ENCODE measurements at regions not wholly inside any gene's neighbourhood (a gene's known extent, or its start where the extent isn't known, plus 50 kb on each side); places are given as distances from the start of the nearest gene placed in this dataset.

- CTCF ChIA-PET, result interaction anchor here (1.4 kb wide), 2 partner anchors 42 to 285 kb away, joined by 3 to 4 read pairs; no protein-coding TSS in a partner anchor
- DNase-seq (ENCODE audit: low read depth), result no peak
- TF ChIP-seq CTCF (IDR thresholded peaks at IDR 0.05; ENCODE audit: insufficient read depth, low read depth, low read length), result no peak
- Histone ChIP-seq H3K36me3 (ENCODE audit: control insufficient read depth, insufficient read depth, low read length) (no peaks in the 10 kb centered on the region), H3K4me3 (ENCODE audit: low read depth, low read length) (no peak overlapping the region), H3K27me3 (ENCODE audit: control insufficient read depth, insufficient read depth, low read length) (peaks cover 1% of the 10 kb centered on the region; the same call in 1 of the 2 replicates)
- POLR2A ChIA-PET, result no interaction called here
Observed at GRCh38 chr7:36006636-36007229, 146.3 kb upstream of the EEPD1 start.

GRCh38 chr7:36010656-36011587 lies 142.1 kb upstream of the EEPD1 start:
- peaks cover 1% of the 10 kb centered on the region; the same call in 1 of the 2 replicates for H3K27me3 ChIP-seq (ENCODE audit: control insufficient read depth, insufficient read depth, low read length)
- no peaks in the 10 kb centered on the region for H3K36me3 ChIP-seq (ENCODE audit: control insufficient read depth, insufficient read depth, low read length)
- no peak overlapping the region for H3K4me3 ChIP-seq (ENCODE audit: low read depth, low read length)
- POLR2A ChIA-PET, result no interaction called here
- no peak for DNase-seq (ENCODE audit: low read depth)
- CTCF ChIA-PET, result interaction anchor here (1.2 to 1.3 kb wide), 2 partner anchors 16 to 27 kb away, joined by 4 to 5 read pairs; no protein-coding TSS in a partner anchor
- no peak for TF ChIP-seq CTCF (IDR thresholded peaks at IDR 0.05; ENCODE audit: insufficient read depth, low read depth, low read length)

- no peak for DNase-seq (ENCODE audit: low read depth)
- POLR2A ChIA-PET, result no interaction called here
- Histone ChIP-seq H3K27me3 (ENCODE audit: control insufficient read depth, insufficient read depth, low read length) (peaks cover 1% of the 10 kb centered on the region; the same call in 1 of the 2 replicates), H3K4me3 (ENCODE audit: low read depth, low read length) (no peak overlapping the region), H3K36me3 (ENCODE audit: control insufficient read depth, insufficient read depth, low read length) (no peaks in the 10 kb centered on the region)
- CTCF ChIA-PET, result interaction anchor here (1.0 kb wide), 1 partner anchor 16 kb away, joined by 4 read pairs; no protein-coding TSS in a partner anchor
- no peak for TF ChIP-seq CTCF (IDR thresholded peaks at IDR 0.05; ENCODE audit: insufficient read depth, low read depth, low read length)
Observed at GRCh38 chr7:36011588-36011965, 141.5 kb upstream of the EEPD1 start.

GRCh38 chr7:36013246-36014014 lies 139.6 kb upstream of the EEPD1 start:
- ChIA-PET POLR2A (no interaction called here), CTCF (no interaction called here)
- DNase-seq (ENCODE audit: low read depth), result no peak
- Histone ChIP-seq H3K27me3 (ENCODE audit: control insufficient read depth, insufficient read depth, low read length) (no peaks in the 10 kb centered on the region; the same call in 1 of the 2 replicates), H3K36me3 (ENCODE audit: control insufficient read depth, insufficient read depth, low read length) (no peaks in the 10 kb centered on the region), H3K4me3 (ENCODE audit: low read depth, low read length) (no peak overlapping the region)
- TF ChIP-seq CTCF (IDR thresholded peaks at IDR 0.05; ENCODE audit: insufficient read depth, low read depth, low read length), result no peak

GRCh38 chr7:36014961-36015360 lies 138.1 kb upstream of the EEPD1 start:
- Histone ChIP-seq H3K27me3 (ENCODE audit: control insufficient read depth, insufficient read depth, low read length) (no peaks in the 10 kb centered on the region; the same call in 1 of the 2 replicates), H3K4me3 (ENCODE audit: low read depth, low read length) (no peak overlapping the region), H3K36me3 (ENCODE audit: control insufficient read depth, insufficient read depth, low read length) (no peaks in the 10 kb centered on the region)
- ChIA-PET CTCF (no interaction called here), POLR2A (no interaction called here)
- no peak for DNase-seq (ENCODE audit: low read depth)
- no peak for TF ChIP-seq CTCF (IDR thresholded peaks at IDR 0.05; ENCODE audit: insufficient read depth, low read depth, low read length)

Measured in BJ (cell line).